ENCODE measurements at regions not wholly inside any gene's neighbourhood (a gene's known extent, or its start where the extent isn't known, plus 50 kb on each side); places are given as distances from the start of the nearest gene placed in this dataset.
"Not testable (repeated sequence)": the region's sequence is repeated elsewhere in the genome, so short reads cannot be mapped to it uniquely, and the experiment has no call there.

DNA sequence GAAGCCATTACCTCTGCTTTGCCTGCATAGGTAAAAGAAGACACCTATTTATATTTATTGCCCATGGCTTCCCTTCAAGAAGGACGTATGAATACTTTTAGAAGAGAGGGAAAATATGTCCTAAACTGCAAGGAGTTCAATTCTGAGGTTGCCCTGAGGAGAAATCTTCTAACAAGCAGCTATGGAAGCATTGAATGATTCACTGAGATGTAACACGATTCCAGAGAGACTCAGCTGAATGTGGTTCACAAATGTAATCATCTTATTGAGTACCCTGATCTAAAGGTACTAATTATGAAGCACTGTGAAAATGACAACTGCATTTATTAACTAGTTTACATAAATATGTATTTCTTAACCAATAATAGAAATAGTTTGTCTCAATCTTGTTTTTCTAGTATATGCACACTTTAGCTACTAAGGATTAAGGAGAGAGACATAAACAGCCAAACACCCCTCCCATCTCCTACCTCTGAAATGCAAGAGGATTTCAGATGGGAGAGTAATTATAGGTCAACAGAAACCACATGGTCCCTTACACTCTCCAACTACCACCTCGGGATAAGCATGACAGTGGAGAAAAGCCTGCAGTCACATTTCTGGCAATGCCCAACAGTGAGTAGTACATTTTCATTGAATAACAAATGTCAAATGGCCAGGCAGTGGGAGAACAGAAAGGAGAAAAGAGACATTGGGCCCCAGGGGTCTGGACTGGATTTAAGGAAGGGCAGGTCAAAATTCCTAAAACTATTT is 506.2 kb upstream of the IL12A start:
- no peak for DNase-seq

- DNase-seq, result no peak
These were observed 505.7 kb upstream of the IL12A start for GRCh38 chr3:159482994-159483367.

- no peak for DNase-seq
These were observed 502.1 kb upstream of the IL12A start for GRCh38 chr3:159486580-159486979.

DNA sequence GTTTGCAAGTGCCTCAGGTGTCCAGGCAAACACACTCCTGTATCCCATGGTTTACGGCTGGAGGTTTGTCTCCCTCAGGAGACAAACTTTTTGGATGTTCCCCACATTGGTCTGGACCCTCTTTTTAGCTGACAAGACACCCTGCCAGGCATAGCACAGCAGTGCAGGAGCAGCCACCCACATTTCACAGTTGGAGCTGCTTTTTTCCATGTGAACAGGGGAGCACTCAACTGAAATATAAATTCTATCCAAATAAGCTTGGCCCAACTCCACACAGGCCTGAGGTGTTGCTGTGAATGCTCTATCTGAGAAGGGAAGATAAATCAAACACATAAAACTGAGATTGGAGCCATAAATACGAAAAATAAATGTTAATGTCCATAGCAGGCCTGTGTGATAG is 501.3 kb upstream of the IL12A start:
- no peak for DNase-seq

GRCh38 chr3:159488602-159489001 is 500.0 kb upstream of the IL12A start:
- no peak for DNase-seq

- DNase-seq, result no peak
These were observed 491.3 kb upstream of the IL12A start for GRCh38 chr3:159497361-159497760.

GRCh38 chr3:159499031-159499793 is 489.4 kb upstream of the IL12A start:
- no peak for DNase-seq

GRCh38 chr3:159501029-159501428 is 487.6 kb upstream of the IL12A start:
- DNase-seq, result no peak

GRCh38 chr3:159502986-159503385 is 485.6 kb upstream of the IL12A start:
- no peak for DNase-seq

- not testable (repeated sequence) for DNase-seq
These were observed 477.6 kb upstream of the IL12A start for GRCh38 chr3:159510988-159511387.

GRCh38 chr3:159513444-159513843 is 475.2 kb upstream of the IL12A start:
- no peak for DNase-seq

- DNase-seq, result no peak
These were observed 474.7 kb upstream of the IL12A start for GRCh38 chr3:159513867-159514380.

DNA sequence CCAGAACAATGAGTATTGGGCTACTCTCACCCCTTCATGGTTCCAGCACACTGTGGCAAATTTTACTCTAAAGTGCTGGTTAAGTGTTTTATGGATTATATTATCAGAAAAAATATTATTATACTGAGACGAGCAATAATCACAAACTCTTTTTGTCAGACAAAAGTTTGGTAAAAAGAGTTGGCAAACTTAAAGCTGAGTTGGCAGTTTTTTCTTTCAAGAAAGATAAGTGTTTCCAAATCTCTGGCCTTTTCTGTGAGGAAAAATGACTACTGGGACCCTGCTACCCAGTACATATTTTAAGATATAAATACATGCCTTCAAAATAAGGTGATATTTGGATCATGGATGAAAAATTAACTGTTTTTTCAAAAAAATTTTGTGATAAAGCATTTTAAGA is 471.5 kb upstream of the IL12A start:
- no peak for DNase-seq

- no peak for DNase-seq
These were observed 468.0 kb upstream of the IL12A start for GRCh38 chr3:159520638-159521037.

DNA sequence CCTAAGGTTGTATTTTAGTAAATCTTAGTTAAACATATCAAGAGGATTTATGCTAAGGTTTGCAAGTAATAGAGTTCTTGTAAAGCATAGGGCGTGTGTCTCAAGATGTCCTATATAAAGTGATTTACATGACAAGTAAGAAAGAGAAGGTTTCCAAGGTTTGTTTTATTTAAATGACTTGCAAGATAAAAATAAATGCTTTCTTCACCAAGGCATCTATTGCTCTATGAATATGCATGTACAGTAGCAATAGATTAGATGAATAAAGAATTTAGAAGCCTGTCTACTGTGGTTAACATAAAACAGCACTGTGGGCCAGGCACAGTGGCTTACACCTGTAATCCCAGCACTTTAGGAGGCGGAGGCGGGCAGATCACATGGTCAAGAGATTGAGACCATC is 466.4 kb upstream of the IL12A start:
- no peak for DNase-seq

DNA sequence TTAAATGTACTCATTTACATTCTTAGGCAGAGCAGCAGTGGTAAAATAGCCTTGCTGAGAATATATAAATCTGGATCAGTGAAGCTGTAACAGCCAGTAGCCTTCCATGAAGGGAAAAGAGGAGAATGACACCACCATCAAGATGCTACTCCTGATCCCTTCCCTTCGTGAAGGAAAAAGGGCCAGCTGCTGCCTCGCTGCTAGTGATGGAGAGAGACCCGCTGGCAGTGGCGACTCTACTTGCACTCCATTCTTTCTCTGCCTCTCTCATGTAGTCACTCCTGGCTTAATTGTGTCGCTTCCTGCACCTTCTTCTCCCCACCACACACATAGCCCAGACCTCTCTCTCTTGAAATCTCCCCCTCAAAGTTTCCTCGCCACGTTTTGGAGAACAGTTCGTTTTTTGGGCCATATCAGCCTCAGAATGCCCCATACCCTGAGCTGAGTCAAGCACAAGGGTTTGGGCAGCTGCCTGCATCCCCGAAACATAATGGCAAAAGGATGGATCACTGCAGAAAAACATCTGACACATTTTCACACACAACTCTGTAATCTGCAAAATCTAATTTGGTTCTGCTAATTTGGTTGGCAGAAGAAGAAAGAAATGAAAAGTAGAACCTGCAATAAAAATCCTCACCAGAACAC is 460.3 kb upstream of the IL12A start:
- DNase-seq, result no peak

DNA sequence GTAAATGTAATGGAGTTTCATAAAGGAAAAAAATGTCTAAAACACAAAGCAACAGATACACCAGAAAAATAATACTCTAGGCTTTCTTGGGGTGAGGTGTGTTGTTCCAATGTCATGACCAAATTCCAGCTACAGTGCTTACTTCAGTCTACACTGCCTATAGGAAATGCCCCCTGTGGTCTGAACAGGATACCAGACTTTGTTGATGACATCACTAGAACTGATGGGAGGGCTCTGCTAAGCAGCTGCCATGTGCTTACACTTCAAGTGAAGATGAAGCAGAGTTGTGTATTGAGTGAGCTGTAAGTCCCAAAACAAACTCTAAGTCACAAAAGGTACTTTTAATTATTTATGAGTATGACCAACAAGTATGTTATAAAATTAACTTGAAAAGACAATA is 456.1 kb upstream of the IL12A start:
- no peak for DNase-seq

DNA sequence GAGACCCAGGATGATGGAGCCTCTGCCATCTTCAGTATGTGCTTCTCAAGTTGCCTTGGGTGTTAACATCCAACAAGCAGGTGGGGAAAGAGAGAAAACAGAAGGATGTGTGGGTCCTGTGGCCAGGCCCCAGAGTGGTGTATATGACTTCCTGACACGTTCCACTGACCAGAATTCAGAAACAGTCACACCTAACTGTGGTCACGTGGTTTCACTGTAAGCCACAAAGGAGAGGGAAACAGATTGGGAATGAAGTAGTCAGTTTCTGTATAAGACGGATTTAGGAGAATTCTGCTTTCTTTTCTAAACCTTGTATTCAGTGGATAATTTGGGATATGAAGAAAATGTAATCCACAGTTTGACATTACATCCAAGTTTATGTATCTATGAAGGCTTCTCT is 454.1 kb upstream of the IL12A start:
- no peak for DNase-seq

DNA sequence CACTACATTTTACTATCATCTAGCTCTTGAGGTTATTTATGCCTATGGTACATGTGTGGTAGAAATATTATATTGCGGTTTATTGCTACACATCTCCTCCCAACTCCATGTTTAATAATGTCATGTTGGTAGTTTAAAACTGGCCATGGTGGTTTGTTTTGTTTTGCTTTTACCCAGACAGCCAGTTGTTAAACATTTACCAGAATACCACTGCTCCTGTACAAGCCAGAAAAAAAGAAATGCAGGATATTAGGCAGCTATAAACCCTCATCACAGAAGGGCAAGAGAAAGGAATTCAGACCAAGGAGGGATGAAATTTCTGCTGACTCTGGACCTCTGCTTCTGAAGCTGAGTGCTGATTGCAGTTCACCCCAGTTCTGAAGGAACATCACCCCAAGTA is 451.8 kb upstream of the IL12A start:
- DNase-seq, result no peak

DNA sequence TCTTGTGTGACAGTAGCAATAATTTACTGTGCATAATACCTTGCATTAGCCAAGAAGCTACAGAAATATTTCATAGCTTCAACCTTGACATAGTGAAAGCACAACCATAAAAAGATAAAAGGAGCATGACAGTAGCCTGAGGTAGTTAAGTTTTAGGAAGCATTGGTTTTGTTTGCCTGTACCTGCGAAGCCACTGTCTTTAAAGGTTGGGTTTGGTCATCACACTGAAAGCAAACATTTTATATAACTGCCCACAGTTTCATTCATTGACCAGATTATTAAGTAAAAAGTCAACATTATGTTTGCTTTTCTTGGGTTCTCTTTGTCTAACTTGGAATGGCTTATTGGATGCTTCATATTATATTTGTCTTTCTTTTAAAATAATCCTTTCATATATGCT is 450.1 kb upstream of the IL12A start:
- no peak for DNase-seq

- DNase-seq, result no peak
These were observed 447.6 kb upstream of the IL12A start for GRCh38 chr3:159540882-159541495.

DNA sequence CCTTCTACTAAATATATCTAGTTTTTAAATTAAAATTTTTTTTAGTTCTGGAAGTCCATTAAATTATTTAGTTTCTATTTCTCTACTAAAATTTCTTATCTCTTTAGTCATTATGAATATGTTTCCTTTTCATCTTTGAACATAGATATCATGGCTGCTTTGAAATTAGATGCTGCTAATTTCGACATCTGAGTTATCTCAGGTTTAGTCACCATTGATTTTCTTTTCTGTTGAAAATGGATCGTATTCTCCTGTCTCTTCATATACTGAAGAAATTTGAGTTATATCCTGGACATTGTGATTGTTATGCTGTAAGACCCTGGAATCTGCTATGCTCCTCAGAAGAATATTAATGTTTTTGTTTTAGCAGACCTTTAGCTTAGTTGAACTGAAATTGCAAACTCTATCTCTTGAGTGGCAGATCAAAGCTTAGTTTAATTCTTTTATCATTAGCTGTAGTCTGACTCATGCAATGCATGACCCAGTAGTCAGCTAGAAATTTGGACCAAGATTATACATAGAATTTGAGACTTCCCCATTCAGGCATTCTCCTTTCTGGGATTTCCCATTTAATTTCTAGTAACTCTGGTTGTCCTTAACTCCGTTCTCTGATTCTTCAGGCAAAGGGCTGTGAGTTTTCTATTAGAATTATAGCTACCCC is 439.8 kb upstream of the IL12A start:
- DNase-seq, result no peak

DNA sequence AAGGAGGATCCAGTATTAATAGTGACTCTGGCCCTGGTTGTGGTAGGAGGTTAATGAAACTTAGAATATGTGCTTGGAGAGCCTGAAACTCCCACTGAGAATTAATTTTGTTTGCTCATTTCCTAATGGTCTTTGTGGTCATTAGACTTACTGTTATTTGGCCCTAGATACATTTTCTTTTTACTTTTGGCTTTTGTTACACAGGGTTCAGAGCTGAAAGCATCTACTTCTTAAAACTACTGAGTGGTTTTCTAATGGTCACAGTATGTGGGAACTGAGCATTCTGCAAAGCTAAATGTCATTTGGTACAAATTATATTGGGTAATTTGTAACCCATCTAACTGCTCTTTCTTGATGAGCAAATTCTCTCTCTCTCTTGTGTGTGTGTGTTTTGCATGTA is 433.4 kb upstream of the IL12A start:
- DNase-seq, result no peak

Measured in GF-D8 (cell line).